GM12892 (cell line): ENCODE measurements at regions not wholly inside any gene's neighbourhood (a gene's known extent, or its start where the extent isn't known, plus 50 kb on each side); places are given as distances from the start of the nearest gene placed in this dataset.

Experiments
- POLR2A ChIP-seq: IDR thresholded peaks from 2 replicates; pipeline ENCODE4 v1.6.1; 2011; ENCODE audit warnings: low read depth, low read length, control low read depth
- TAF1 ChIP-seq: IDR thresholded peaks from 2 replicates; pipeline ENCODE4 v1.6.1; 2011; ENCODE audit warnings: low read depth, mild to moderate bottlenecking, control low read depth, low read length, borderline replicate concordance

GRCh38 chr1:201710632-201711597, 118.0 kb upstream of the IPO9 start:
- no peak for TF ChIP-seq POLR2A
- no peak for TF ChIP-seq TAF1
